EL (cell line): ENCODE measurements at regions not wholly inside any gene's neighbourhood (a gene's known extent, or its start where the extent isn't known, plus 50 kb on each side); places are given as distances from the start of the nearest gene placed in this dataset.
"Not testable (repeated sequence)": the region's sequence is repeated elsewhere in the genome, so short reads cannot be mapped to it uniquely, and the experiment has no call there.

Experiments
- DNase-seq: peaks from one replicate; pipeline ENCODE4 v3.0.0-alpha.2; 2016

GRCh38 chr9:85199866-85200495 is 530.5 kb downstream of the NTRK2 start:
- DNase-seq, result no peak

DNA sequence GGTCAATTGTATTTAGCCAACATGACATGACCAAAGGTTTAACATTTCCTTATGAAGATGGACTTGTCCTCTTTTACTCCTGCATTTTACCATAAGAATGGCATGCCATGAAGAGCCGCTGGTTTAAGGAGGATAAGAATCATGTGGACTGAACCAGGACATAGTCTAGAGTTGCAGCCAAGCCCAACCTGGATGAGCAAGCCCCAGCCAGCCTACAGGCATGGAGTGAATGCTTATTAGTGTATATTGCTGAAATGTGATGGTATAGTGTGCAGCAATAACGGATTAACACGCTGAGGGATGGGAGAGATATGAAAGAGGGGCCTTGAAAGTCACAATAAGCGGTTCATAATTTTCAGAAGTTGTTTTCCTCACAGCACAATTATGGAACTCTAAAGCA is 523.2 kb downstream of the NTRK2 start:
- no peak for DNase-seq

DNA sequence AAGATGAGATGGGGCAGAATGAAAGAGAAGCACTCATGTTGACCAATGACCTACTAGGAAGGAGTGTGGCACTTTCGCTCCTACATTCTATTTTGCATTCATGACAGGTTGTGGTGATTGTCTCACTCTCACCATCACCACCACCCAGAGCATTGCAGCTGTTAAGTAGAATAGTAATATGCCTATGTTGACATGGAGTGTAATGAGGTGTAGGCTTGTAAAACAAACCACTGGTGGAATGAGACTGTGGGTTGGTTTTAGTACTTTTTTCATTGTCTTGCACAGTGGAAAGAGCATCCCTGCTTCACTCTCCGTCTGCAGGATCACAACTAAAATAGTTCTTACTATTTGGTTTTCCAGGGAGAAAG is 516.7 kb downstream of the NTRK2 start:
- no peak for DNase-seq

- DNase-seq, result no peak
Observed at GRCh38 chr9:85185486-85186217, 516.1 kb downstream of the NTRK2 start.

DNA sequence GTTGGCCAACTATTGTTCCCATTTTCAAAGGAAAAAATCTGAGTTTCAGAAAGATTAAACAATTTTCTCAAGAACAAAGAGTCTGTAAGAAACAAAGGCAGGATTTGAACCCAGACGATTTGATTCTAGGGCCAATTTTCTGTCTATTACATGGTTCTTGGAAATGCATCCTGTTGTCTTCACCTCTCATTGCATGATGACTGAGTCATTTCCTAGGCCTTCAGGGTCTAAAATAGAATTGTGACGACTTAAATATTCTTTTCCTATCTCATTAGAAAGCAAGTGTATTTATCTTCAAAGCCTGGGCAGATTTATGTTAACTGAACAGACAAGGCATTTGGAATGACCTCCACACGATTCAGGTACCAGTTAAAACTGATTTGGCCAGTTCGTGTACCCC is 512.9 kb downstream of the NTRK2 start:
- DNase-seq, result no peak

DNA sequence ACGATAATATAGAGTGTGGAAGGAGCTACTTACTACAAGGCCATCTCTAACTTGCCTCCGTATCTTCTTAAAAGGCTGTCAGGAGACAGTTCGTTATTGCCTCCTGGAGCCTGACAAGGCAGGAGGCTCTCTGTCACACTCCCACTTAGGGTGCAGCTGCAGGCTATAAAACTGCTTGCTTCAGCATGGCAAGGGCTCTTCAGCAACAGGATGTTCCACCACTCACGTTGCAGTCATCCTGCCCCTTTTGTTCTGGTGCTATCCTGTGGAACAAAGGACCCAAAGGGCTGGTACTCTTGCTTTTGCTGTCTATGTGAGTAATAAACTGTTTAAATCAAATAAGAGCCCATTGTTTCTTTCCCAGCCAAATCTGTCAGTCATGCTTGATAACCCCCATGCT is 508.9 kb downstream of the NTRK2 start:
- no peak for DNase-seq

DNA sequence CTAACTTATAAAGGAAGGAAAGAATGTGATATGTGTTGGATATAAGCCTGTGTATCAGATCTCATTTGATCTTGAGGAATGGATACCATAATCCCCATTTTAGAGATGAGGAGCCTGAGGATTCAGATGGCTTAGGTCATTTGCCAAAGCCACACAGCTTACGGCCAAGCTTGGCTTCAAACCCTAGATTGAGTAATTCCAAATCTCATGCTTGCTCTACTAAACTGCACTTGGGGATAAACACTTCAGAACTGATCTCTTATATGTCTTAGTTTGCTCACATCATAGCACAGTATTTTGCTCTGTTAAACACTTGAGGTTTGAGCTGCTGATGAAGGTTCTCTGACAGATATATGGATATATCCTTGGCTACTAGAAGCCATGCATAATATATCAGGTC is 504.4 kb downstream of the NTRK2 start:
- no peak for DNase-seq

DNA sequence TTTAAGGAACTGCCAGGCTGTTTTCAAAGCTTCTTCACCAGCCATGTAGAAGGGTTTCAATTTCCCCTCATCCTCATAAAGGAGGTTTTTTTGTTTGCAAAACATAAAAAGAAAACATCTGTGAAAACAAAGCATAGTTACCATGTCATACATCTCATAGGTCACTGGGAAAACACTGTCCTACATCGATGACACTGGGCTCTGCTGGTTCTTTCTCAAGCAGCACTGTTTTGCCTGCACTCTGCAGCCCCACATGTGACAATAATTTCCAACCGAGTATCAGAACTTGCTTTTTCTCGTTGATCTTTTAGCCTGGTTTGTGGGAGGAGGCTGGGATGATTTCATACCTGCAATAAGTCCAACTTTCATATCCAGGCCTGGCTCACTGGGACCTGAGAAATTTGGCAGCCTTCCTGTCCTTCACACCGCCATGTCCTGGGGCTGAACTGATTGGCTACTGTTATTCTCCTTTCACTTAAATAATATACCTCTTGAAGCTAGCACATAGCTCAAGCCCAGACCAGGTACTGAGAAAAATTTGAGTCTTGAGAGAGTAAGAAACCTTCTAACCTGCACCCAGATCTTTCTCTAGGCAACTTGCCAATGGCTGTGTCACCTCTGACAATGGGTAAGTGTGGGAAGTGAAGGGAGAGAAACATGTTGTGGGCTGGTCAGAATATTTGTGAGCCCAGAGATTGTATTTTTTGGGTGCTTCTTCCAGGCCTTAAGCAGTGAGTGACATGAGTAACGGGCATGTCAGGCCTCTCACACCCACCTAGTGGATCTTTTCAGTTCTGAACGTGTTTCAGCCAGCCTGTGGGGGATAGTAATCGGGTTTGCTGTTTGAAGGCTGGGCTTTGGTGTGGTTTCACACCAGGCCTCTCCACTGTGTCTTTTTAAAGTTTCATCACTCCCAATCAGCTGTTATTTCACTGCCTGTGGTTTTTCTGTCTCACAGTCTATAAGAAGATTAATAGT is 502.8 kb downstream of the NTRK2 start:
- DNase-seq, result no peak

GRCh38 chr9:85171163-85171562 is 501.6 kb downstream of the NTRK2 start:
- no peak for DNase-seq

GRCh38 chr9:85168412-85168811 is 498.9 kb downstream of the NTRK2 start:
- no peak for DNase-seq

- DNase-seq, result no peak
Observed at GRCh38 chr9:85167146-85167545, 497.6 kb downstream of the NTRK2 start.

- no peak for DNase-seq
Observed at GRCh38 chr9:85163825-85164224, 494.3 kb downstream of the NTRK2 start.

GRCh38 chr9:85163415-85163814 is 493.9 kb downstream of the NTRK2 start:
- no peak for DNase-seq

DNA sequence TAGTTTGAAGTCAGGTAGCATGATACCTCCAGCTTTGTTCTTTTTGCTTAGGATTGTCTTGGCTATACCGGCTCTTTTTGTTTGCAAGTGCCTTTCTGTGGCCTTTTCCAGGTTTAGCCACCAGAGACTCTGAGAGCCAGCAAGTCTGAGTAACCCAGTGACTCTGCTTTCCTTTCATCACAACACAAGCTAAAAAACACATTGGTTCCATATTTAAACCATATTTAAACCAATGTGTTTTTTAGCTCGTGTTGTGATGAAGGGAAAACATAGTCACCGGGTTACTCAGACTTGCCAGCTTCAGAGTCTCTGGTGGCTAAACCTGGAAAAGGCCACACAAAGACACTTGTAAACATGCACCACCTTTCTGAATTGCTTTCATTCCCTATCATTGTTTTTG is 493.3 kb downstream of the NTRK2 start:
- DNase-seq, result no peak

- not testable (repeated sequence) for DNase-seq
Observed at GRCh38 chr9:85160944-85161343, 491.4 kb downstream of the NTRK2 start.

- no peak for DNase-seq
Observed at GRCh38 chr9:85158512-85158911, 489.0 kb downstream of the NTRK2 start.

DNA sequence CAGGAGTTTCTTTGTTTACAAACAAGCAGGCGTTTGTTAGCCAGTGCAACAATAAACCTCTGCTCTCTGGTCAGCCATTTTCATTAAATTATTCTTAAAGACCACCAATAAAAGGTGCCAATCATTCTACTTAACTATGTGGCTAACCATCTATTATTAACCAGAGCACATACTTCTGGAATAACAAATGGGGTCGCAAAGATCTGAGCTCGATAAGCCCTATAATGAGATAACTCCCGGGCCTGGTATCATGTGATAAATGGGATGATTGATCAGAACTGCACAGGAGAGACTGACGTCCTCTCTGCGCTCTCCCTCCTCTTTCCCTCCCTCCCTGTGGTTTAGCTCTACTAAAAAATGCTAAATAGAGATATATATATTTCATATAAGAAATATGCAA is 488.2 kb downstream of the NTRK2 start:
- DNase-seq, result no peak

DNA sequence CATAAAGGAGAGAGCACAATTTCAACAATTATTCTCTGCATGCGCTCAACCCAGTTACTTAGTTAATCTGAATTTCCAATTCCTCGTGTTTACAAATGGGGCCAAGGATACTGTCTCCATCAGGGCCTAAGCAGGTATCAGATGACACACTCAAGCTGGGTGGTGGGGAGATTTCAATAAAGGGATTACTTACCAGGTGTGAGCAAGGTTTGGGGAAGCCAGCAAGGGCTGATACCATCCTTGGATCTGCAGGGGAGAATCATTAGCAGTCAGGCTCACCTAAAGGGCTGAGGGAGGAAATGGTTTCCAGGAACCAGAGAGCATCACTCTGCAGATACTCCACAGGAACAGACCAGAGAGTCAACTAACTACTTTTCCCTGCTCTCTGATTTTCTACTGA is 487.1 kb downstream of the NTRK2 start:
- no peak for DNase-seq

GRCh38 chr9:85155352-85155751 is 485.8 kb downstream of the NTRK2 start:
- DNase-seq, result no peak

DNA sequence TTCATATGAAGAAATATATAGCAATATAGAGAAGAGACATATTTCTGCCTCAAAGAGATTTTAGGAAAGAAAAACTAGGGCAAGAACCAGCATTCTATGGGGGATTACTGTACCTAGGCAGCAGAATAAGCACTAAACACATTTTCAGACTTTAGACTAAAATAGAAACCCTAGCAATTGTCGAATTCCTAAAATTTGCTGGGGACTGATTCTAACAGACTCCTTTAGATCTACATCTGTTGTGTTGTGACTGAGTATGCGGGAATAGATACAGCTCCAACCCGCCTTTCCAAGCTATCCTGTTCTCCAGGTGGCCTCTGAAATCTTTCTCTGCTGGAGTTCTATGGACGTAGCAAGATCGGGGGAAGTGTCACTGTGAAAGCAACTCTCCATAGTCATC is 482.2 kb downstream of the NTRK2 start:
- no peak for DNase-seq

GRCh38 chr9:85151162-85151561 is 481.6 kb downstream of the NTRK2 start:
- DNase-seq, result no peak

- no peak for DNase-seq
Observed at GRCh38 chr9:85147046-85147640, 477.6 kb downstream of the NTRK2 start.

DNA sequence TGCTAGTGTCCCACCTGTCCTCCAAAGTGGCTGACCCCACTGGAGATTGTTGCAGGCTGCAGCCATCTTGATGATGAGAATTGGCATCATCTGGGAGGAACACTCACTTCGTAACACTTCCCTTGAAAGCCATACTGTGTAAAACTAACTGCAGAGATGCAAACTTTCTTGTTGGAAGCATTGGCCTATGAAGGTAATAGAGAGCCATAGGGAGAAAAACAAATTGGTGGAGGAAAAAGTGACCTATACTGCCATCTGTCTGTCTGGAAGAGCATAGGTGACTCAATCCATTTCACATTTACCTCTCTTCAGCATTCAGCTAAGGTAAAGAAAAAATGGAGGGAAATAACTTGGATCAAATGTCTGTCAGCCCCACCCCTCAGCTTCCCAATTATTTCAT is 473.4 kb downstream of the NTRK2 start:
- DNase-seq, result no peak
